Fibroblast of lung (primary cell): ENCODE measurements at regions not wholly inside any gene's neighbourhood (a gene's known extent, or its start where the extent isn't known, plus 50 kb on each side); places are given as distances from the start of the nearest gene placed in this dataset.
A peak's percentile ranks its signal among the peaks of the same experiment; 100 is the strongest.

Experiments used
- DNase-seq, 2 donors: peaks; one replicate each; pipeline versions ENCODE4 v3.0.0 to v3.0.0-alpha.2; 2010; ENCODE audit warnings: low read depth in 2 of 2
- H2AFZ ChIP-seq: 2 replicates; pipeline ENCODE4 v1.5.1; 2012; ENCODE audit warnings: low read length, control low read depth, inconsistent platforms
- H3K27ac ChIP-seq: 2 replicates; pipeline ENCODE4 v1.5.1; 2011; ENCODE audit warnings: low read length, control low read depth; ENCODE audit not compliant: insufficient read depth
- H3K27me3 ChIP-seq: 2 replicates; pipeline ENCODE4 v1.5.1; 2011; ENCODE audit warnings: mild to moderate bottlenecking, low read length; ENCODE audit not compliant: control insufficient read depth, insufficient read depth
- H3K36me3 ChIP-seq: 2 replicates; pipeline ENCODE4 v1.5.1; 2011; ENCODE audit warnings: low read length; ENCODE audit not compliant: control insufficient read depth, insufficient read depth
- H3K4me1 ChIP-seq: 2 replicates; pipeline ENCODE4 v1.5.1; 2011; ENCODE audit warnings: low read length; ENCODE audit not compliant: control insufficient read depth, insufficient read depth; ENCODE audit errors: extremely low read depth
- H3K4me2 ChIP-seq: 2 replicates; pipeline ENCODE4 v1.5.1; 2011; ENCODE audit warnings: low read length, control low read depth; ENCODE audit not compliant: insufficient read depth; ENCODE audit errors: extremely low read depth
- H3K4me3 ChIP-seq, 4 experiments: fragments of 200-600 bp in 1 of 4; sonication (generic) in 1 of 4; replicated peaks in 1 of 4; 2 replicates each; pipeline ENCODE4 v1.5.1; 2011 to 2016; ENCODE audit warnings: low read length in 4 of 4, low read depth in 3 of 4, mild to moderate bottlenecking in 3 of 4, control low read depth in 2 of 4, inconsistent platforms in 1 of 4, mixed read lengths in 1 of 4; ENCODE audit not compliant: insufficient read depth in 1 of 4; ENCODE audit errors: control extremely low read depth in 1 of 4
- H3K79me2 ChIP-seq: 2 replicates; pipeline ENCODE4 v1.5.1; 2012; ENCODE audit warnings: mild to moderate bottlenecking, low read length, inconsistent platforms; ENCODE audit not compliant: control insufficient read depth, insufficient read depth
- H3K9ac ChIP-seq: 2 replicates; pipeline ENCODE4 v1.5.1; 2011; ENCODE audit warnings: mild to moderate bottlenecking, low read length, control low read depth; ENCODE audit not compliant: insufficient read depth
- H3K9me3 ChIP-seq: 2 replicates; pipeline ENCODE4 v1.5.1; 2012; ENCODE audit warnings: low read depth, low read length; ENCODE audit not compliant: control insufficient read depth, insufficient read depth
- H4K20me1 ChIP-seq: 2 replicates; pipeline ENCODE4 v1.5.1; 2011; ENCODE audit warnings: low read length; ENCODE audit not compliant: control insufficient read depth, insufficient read depth; ENCODE audit errors: extremely low read depth
- CTCF ChIP-seq, 2 donors: IDR thresholded peaks in 1 of 2; conservative IDR thresholded peaks in 1 of 2; 1 replicate in 1 of 2; 2 replicates in 1 of 2; pipeline ENCODE4 v1.5.1; 2011 to 2012; ENCODE audit warnings: low read length in 2 of 2, control low read depth in 1 of 2, inconsistent platforms in 1 of 2, low read depth in 1 of 2, mild to moderate bottlenecking in 1 of 2
- EZH2 ChIP-seq: IDR thresholded peaks from 2 replicates; pipeline ENCODE4 v1.5.1; 2012; ENCODE audit warnings: low read length, control low read depth, mild to moderate bottlenecking; ENCODE audit errors: missing control alignments

- H3K36me3 ChIP-seq, result no peaks in the 10 kb centered on the region
- TF ChIP-seq CTCF (conservative IDR thresholded peaks at IDR 0.05 in 1 of 2, IDR thresholded peaks at IDR 0.05 in 1 of 2; ENCODE audit: low read depth in 1 of 2, low read length in 2 of 2), result no peak
- no peak for TF ChIP-seq EZH2
- H3K4me3 ChIP-seq, result no peak overlapping the region
- no peak overlapping the region for H3K4me2 ChIP-seq
- no peaks in the 10 kb centered on the region for H3K27me3 ChIP-seq
- DNase-seq, result no peak
- no peak overlapping the region for H3K27ac ChIP-seq
- H3K79me2 ChIP-seq, result no peaks in the 10 kb centered on the region
- H2AFZ ChIP-seq, result no peak overlapping the region
- H3K9me3 ChIP-seq, result no peaks in the 10 kb centered on the region
- H3K4me1 ChIP-seq, result no peaks in the 10 kb centered on the region
- no peak overlapping the region for H3K9ac ChIP-seq
- H4K20me1 ChIP-seq, result no peaks in the 10 kb centered on the region
Measured at GRCh38 chr1:82348487-82348886, 547.8 kb downstream of the ADGRL2 start.

- H3K27me3 ChIP-seq, result no peaks in the 10 kb centered on the region
- no peaks in the 10 kb centered on the region for H3K36me3 ChIP-seq
- no peaks in the 10 kb centered on the region for H4K20me1 ChIP-seq
- no peaks in the 10 kb centered on the region for H3K4me1 ChIP-seq
- no peak overlapping the region for H3K9ac ChIP-seq
- H3K79me2 ChIP-seq, result no peaks in the 10 kb centered on the region
- TF ChIP-seq EZH2 (no peak), CTCF (conservative IDR thresholded peaks at IDR 0.05 in 1 of 2, IDR thresholded peaks at IDR 0.05 in 1 of 2; ENCODE audit: low read depth in 1 of 2, low read length in 2 of 2) (no peak)
- no peaks in the 10 kb centered on the region for H3K9me3 ChIP-seq
- H3K27ac ChIP-seq, result no peak overlapping the region
- no peak overlapping the region for H3K4me2 ChIP-seq
- H2AFZ ChIP-seq, result no peak overlapping the region
- no peak overlapping the region for H3K4me3 ChIP-seq
- DNase-seq, result no peak
Measured at GRCh38 chr1:82346141-82346540, 545.4 kb downstream of the ADGRL2 start.

DNA sequence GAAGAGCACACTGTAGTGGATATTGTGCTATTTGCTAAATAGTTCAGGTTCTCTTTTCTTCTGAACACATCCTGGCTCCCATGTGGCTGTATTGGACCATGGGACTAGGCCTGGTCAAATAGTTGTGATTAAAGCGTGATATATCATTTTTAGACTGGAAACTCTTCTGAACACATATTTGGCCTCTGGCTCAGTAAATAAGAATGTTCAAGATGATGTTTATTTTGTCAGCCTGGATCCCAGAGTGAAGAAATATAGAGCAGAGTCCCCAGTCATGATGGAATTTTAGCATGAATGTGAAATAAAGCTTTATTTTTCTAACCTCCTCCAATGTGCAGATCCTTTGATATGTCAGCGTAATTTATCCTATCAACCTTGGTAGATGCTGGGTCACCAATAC is 542.6 kb downstream of the ADGRL2 start:
- no peaks in the 10 kb centered on the region for H3K4me1 ChIP-seq
- no peaks in the 10 kb centered on the region for H3K27me3 ChIP-seq
- H3K4me3 ChIP-seq, result no peak overlapping the region
- H3K27ac ChIP-seq, result no peak overlapping the region
- no peaks in the 10 kb centered on the region for H3K9me3 ChIP-seq
- H3K79me2 ChIP-seq, result no peaks in the 10 kb centered on the region
- peak in 1 of 2 donors; percentile 2 for DNase-seq
- TF ChIP-seq EZH2, result no peak
- TF ChIP-seq CTCF (conservative IDR thresholded peaks at IDR 0.05 in 1 of 2, IDR thresholded peaks at IDR 0.05 in 1 of 2; ENCODE audit: low read depth in 1 of 2, low read length in 2 of 2), result no peak
- H3K4me2 ChIP-seq, result no peak overlapping the region
- no peaks in the 10 kb centered on the region for H4K20me1 ChIP-seq
- H3K36me3 ChIP-seq, result no peaks in the 10 kb centered on the region
- no peak overlapping the region for H3K9ac ChIP-seq
- no peak overlapping the region for H2AFZ ChIP-seq
